Lung (tissue), 11 donors: ENCODE measurements at regions not wholly inside any gene's neighbourhood (a gene's known extent, or its start where the extent isn't known, plus 50 kb on each side); places are given as distances from the start of the nearest gene placed in this dataset.
A peak's percentile ranks its signal among the peaks of the same experiment; 100 is the strongest.

Experiments
- ATAC-seq: fragments of 200-7000 bp; cut with Tn5 transposase; one replicate; pipeline ENCODE4 v1.9.1; 2020; ENCODE audit warnings: moderate number of reproducible peaks; ENCODE audit not compliant: insufficient read depth, low FRiP score
- DNase-seq, 3 donors: peaks; one replicate each; pipeline ENCODE4 v3.0.0-alpha.2; 2013 to 2017
- H3K27ac ChIP-seq, 2 donors: one replicate each; pipeline ENCODE4 v1.5.1; 2013; ENCODE audit warnings: mild to moderate bottlenecking in 2 of 2, moderate library complexity in 2 of 2, control low read depth in 1 of 2, inconsistent platforms in 1 of 2, low read depth in 1 of 2, low read length in 1 of 2
- H3K27me3 ChIP-seq, 3 donors: one replicate each; pipeline ENCODE4 v1.5.1; 2013; ENCODE audit warnings: low read length in 2 of 3; ENCODE audit not compliant: control insufficient read depth in 3 of 3, insufficient read depth in 3 of 3
- H3K36me3 ChIP-seq, 4 donors: one replicate each; pipeline ENCODE4 v1.5.1; 2013; ENCODE audit warnings: low read length in 4 of 4, mild to moderate bottlenecking in 1 of 4, moderate library complexity in 1 of 4; ENCODE audit not compliant: control insufficient read depth in 4 of 4, insufficient read depth in 4 of 4
- H3K4me1 ChIP-seq, 5 donors: one replicate each; pipeline ENCODE4 v1.5.1; 2013; ENCODE audit warnings: low read length in 5 of 5, mild to moderate bottlenecking in 2 of 5, moderate library complexity in 1 of 5; ENCODE audit not compliant: control insufficient read depth in 5 of 5, insufficient read depth in 5 of 5
- H3K4me3 ChIP-seq: one replicate; pipeline ENCODE4 v1.5.1; 2013; ENCODE audit warnings: mild to moderate bottlenecking, control low read depth, moderate library complexity
- H3K9ac ChIP-seq, 2 donors: one replicate each; pipeline ENCODE4 v1.5.1; 2013; ENCODE audit warnings: low read length in 2 of 2, control low read depth in 1 of 2; ENCODE audit not compliant: insufficient read depth in 1 of 2
- H3K9me3 ChIP-seq, 4 donors: one replicate each; pipeline ENCODE4 v1.5.1; 2013; ENCODE audit warnings: low read length in 3 of 4, mild to moderate bottlenecking in 1 of 4, moderate library complexity in 1 of 4; ENCODE audit not compliant: control insufficient read depth in 4 of 4, insufficient read depth in 3 of 4
- WGBS, 2 donors: extraction: QIAGEN DNeasy Blood & Tissue Kit; methylation state at CpG; one replicate each; pipeline ENCODE4 v1.1.7; 2013; 5-methylcytosine and 5-hydroxymethylcytosine counted together
- TF ChIP-seq, protein P1 (sequence below): IDR thresholded peaks from 2 replicates; pipeline ENCODE4 v1.5.1; 2012; ENCODE audit warnings: mild to moderate bottlenecking; ENCODE audit errors: control extremely low read depth, extremely low read depth
- donor health status: control.
- donor health status: control.
- donor health status: Bipolar disorder and iron deficiency.
- donor health status: healthy.
- donor health status: DM: yes; HTN: yes; CAD: no.

GRCh38 chr4:53775381-53775780 lies 184.1 kb upstream of the LNX1 start:
- Histone ChIP-seq H3K9ac (no peak overlapping the region), H3K27ac (no peak overlapping the region), H3K27me3 (peaks cover 0 to 3% (median 0%) of the 10 kb centered on the region in 3 donors), H3K4me1 (peaks cover 0 to 20% (median 0%) of the 10 kb centered on the region in 5 donors), H3K9me3 (no peaks in the 10 kb centered on the region), H3K36me3 (no peaks in the 10 kb centered on the region), H3K4me3 (no peak overlapping the region)
- TF ChIP-seq, protein P1, sequence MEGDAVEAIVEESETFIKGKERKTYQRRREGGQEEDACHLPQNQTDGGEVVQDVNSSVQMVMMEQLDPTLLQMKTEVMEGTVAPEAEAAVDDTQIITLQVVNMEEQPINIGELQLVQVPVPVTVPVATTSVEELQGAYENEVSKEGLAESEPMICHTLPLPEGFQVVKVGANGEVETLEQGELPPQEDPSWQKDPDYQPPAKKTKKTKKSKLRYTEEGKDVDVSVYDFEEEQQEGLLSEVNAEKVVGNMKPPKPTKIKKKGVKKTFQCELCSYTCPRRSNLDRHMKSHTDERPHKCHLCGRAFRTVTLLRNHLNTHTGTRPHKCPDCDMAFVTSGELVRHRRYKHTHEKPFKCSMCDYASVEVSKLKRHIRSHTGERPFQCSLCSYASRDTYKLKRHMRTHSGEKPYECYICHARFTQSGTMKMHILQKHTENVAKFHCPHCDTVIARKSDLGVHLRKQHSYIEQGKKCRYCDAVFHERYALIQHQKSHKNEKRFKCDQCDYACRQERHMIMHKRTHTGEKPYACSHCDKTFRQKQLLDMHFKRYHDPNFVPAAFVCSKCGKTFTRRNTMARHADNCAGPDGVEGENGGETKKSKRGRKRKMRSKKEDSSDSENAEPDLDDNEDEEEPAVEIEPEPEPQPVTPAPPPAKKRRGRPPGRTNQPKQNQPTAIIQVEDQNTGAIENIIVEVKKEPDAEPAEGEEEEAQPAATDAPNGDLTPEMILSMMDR, result no peak
- no peak for ATAC-seq
- WGBS, 2 donors, result 93% methylated on average over 4 of the region's 4 CpGs
- DNase-seq, result no peak

DNA sequence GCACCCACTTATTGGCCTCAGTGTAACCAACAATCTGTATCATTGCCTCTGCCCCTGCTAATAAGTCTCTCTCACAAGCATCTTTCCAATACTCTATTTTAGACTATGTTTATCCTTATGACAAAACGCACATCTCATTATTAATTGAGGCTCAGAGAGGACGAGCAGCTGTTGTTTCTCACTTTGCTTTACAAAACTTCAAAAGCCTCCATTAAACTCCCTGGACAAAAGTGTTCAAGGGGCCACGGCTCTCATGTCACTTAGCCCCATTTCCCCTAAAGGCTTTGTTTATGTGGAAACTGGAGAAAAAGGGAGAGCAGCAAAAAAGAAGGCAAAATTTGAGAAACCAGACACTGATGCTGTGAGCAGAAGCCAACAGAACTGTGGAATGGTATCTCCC lies 180.0 kb upstream of the LNX1 start:
- H3K4me1 ChIP-seq, result peaks cover 0 to 14% (median 0%) of the 10 kb centered on the region in 5 donors
- peaks cover 0 to 7% (median 0%) of the 10 kb centered on the region in 3 donors for H3K27me3 ChIP-seq
- H3K27ac ChIP-seq, result no peak overlapping the region
- ATAC-seq (no peak), DNase-seq (peak in 2 of 3 donors; percentile 43 to 62)
- H3K9me3 ChIP-seq, result peaks cover 0 to 2% (median 0%) of the 10 kb centered on the region in 4 donors
- no peaks in the 10 kb centered on the region for H3K36me3 ChIP-seq
- TF ChIP-seq, protein P1, result no peak
- 73 to 89% methylated on average over 3 of the region's 3 CpGs for WGBS, 2 donors
- H3K9ac ChIP-seq, result no peak overlapping the region
- no peak overlapping the region for H3K4me3 ChIP-seq

GRCh38 chr4:53767482-53767881 lies 176.2 kb upstream of the LNX1 start:
- peaks cover 0 to 30% (median 0%) of the 10 kb centered on the region in 5 donors for H3K4me1 ChIP-seq
- 71 to 81% methylated on average over 2 of the region's 2 CpGs for WGBS, 2 donors
- no peak for ATAC-seq

More at GRCh38 chr4:53767482-53767881, 176.2 kb upstream of the LNX1 start:
- Histone ChIP-seq H3K27me3 (peaks cover 0 to 7% (median 0%) of the 10 kb centered on the region in 3 donors), H3K9ac (no peak overlapping the region), H3K27ac (no peak overlapping the region), H3K36me3 (no peaks in the 10 kb centered on the region), H3K9me3 (peaks cover 0 to 3% (median 0%) of the 10 kb centered on the region in 4 donors), H3K4me3 (no peak overlapping the region)
- DNase-seq, result no peak
- TF ChIP-seq, protein P1, result no peak
